GM12878 (cell line): ENCODE measurements at regions not wholly inside any gene's neighbourhood (a gene's known extent, or its start where the extent isn't known, plus 50 kb on each side); places are given as distances from the start of the nearest gene placed in this dataset.

Experiments used
- ATAC-seq: fragments of 200-7000 bp; cut with Tn5 transposase; 3 replicates; pipeline ENCODE4 v1.9.1; 2020; ENCODE audit warnings: mild to moderate bottlenecking, moderate library complexity
- BruUV-seq: library from RNA; stranded (reverse); fragments of 400-500 nt; replicated peaks from 2 replicates; lab custom pipeline; 2021; lab: Mats Ljungman, UMichigan
- CTCF ChIA-PET: fragments of 300-600 bp; sonication (Branson Sonifier 250); formaldehyde crosslinking; extraction: SDS; loops from one replicate; lab custom pipeline; 2021; ENCODE audit warnings: inconsistent platforms; lab: Yijun Ruan, JAX
- POLR2A ChIA-PET: fragments of 350-600 bp; formaldehyde crosslinking; extraction: SDS; loops from one replicate; lab custom pipeline; 2021; ENCODE audit warnings: inconsistent platforms; lab: Charles Lee
- RAD21 ChIA-PET: fragments of 300-600 bp; sonication (Branson Sonifier 250); formaldehyde crosslinking; loops from one replicate; lab custom pipeline; 2023; ENCODE audit warnings: antibody characterized with exemption; ENCODE audit not compliant: unreplicated experiment; lab: Charles Lee
- SMC1A ChIA-PET: fragments of 300-600 bp; sonication (Branson Sonifier 250); formaldehyde crosslinking; loops from one replicate; lab custom pipeline; 2023; ENCODE audit not compliant: unreplicated experiment, uncharacterized antibody; lab: Charles Lee
- DNase-seq: peaks from one replicate; pipeline ENCODE4 v3.0.0-alpha.2; 2011; ENCODE audit warnings: low read depth, low spot score
- FAIRE-seq: peaks from 3 replicates; lab custom pipeline; 2011; peaks lifted over from hg19 to GRCh38; lab: Jason Lieb, UNC
- H2AFZ ChIP-seq: 2 replicates; pipeline ENCODE4 v1.6.0; 2011; ENCODE audit warnings: low read depth, low read length, control low read depth; ENCODE audit not compliant: control insufficient read depth
- H3K27ac ChIP-seq: 2 replicates; pipeline ENCODE4 v1.5.1; 2011; ENCODE audit warnings: control low read depth; ENCODE audit not compliant: control insufficient read depth, insufficient read depth
- H3K27me3 ChIP-seq, 2 experiments: replicated peaks in 1 of 2; 2 replicates each; pipeline versions ENCODE4 v1.6.0 to v1.6.1; 2011; ENCODE audit warnings: low read length in 1 of 2; ENCODE audit not compliant: control insufficient read depth in 2 of 2, insufficient read depth in 2 of 2
- H3K36me3 ChIP-seq, 2 experiments: 2 replicates each; pipeline ENCODE4 v1.5.1; 2011; ENCODE audit warnings: low read length in 1 of 2; ENCODE audit not compliant: control insufficient read depth in 2 of 2, insufficient read depth in 2 of 2
- H3K4me1 ChIP-seq: 2 replicates; pipeline ENCODE4 v1.6.1; 2011; ENCODE audit warnings: mild to moderate bottlenecking, low read length, moderate library complexity, mixed read lengths; ENCODE audit not compliant: control insufficient read depth, insufficient read depth
- H3K4me2 ChIP-seq: 2 replicates; pipeline ENCODE4 v1.6.0; 2011; ENCODE audit warnings: control low read depth; ENCODE audit not compliant: control insufficient read depth, insufficient read depth
- H3K4me3 ChIP-seq: fragments of 200-600 bp; sonication (generic); 2 replicates; pipeline ENCODE4 v1.5.1; 2016
- H3K79me2 ChIP-seq: 2 replicates; pipeline ENCODE4 v1.6.0; 2011; ENCODE audit warnings: low read length; ENCODE audit not compliant: control insufficient read depth, insufficient read depth
- H3K9ac ChIP-seq: 2 replicates; pipeline ENCODE4 v1.8.0; 2011; ENCODE audit warnings: low read length, control low read depth, mixed read lengths; ENCODE audit not compliant: control insufficient read depth, insufficient read depth
- H3K9me3 ChIP-seq: replicated peaks from 3 replicates; pipeline ENCODE4 v1.5.1; 2011; ENCODE audit warnings: mild to moderate bottlenecking, low read length; ENCODE audit not compliant: control insufficient read depth, insufficient read depth
- H4K20me1 ChIP-seq: 2 replicates; pipeline ENCODE4 v1.6.0; 2011; ENCODE audit not compliant: control insufficient read depth, insufficient read depth
- BCL3 ChIP-seq: IDR thresholded peaks from 2 replicates; pipeline ENCODE4 v1.6.1; 2011; ENCODE audit warnings: borderline replicate concordance, low read depth, mild to moderate bottlenecking, moderate library complexity, low read length; ENCODE audit not compliant: insufficient read depth, poor library complexity, severe bottlenecking
- CBFB ChIP-seq: IDR thresholded peaks from 2 replicates; pipeline ENCODE4 v1.6.1; 2016; ENCODE audit warnings: antibody characterized with exemption, low read depth
- DPF2 ChIP-seq: fragments of 450-650 bp; IDR thresholded peaks from 2 replicates; pipeline ENCODE4 v1.6.1; 2017; ENCODE audit warnings: mild to moderate bottlenecking
- E2F4 ChIP-seq: IDR thresholded peaks from 2 replicates; pipeline ENCODE4 v1.6.1; 2012; ENCODE audit warnings: low read depth, low read length, improper control_type of control experiment
- HDGF ChIP-seq: fragments of 450-650 bp; IDR thresholded peaks from 2 replicates; pipeline ENCODE4 v1.6.1; 2016; ENCODE audit warnings: antibody characterized with exemption
- KLF5 ChIP-seq: fragments of 450-650 bp; IDR thresholded peaks from 2 replicates; pipeline ENCODE4 v1.6.1; 2014; ENCODE audit warnings: mild to moderate bottlenecking; ENCODE audit not compliant: partially characterized antibody
- MYB ChIP-seq: fragments of 150-350 bp; IDR thresholded peaks from 2 replicates; pipeline ENCODE4 v1.6.1; 2014; ENCODE audit warnings: mild to moderate bottlenecking, low read depth, low read length, borderline replicate concordance
- NFIC ChIP-seq: IDR thresholded peaks from 2 replicates; pipeline ENCODE4 v1.6.1; 2012; ENCODE audit warnings: low read depth, mild to moderate bottlenecking, inconsistent platforms, low read length, moderate library complexity
- PAX8 ChIP-seq: fragments of 450-650 bp; IDR thresholded peaks from 2 replicates; pipeline ENCODE4 v1.6.1; 2017; ENCODE audit warnings: mild to moderate bottlenecking, moderate library complexity
- RAD51 ChIP-seq: fragments of 450-650 bp; IDR thresholded peaks from 2 replicates; pipeline ENCODE4 v1.6.1; 2016; ENCODE audit warnings: moderate library complexity, mild to moderate bottlenecking, inconsistent platforms
- RUNX3 ChIP-seq: IDR thresholded peaks from 2 replicates; pipeline ENCODE4 v1.6.1; 2012; ENCODE audit warnings: low read length, inconsistent platforms
- SUPT20H ChIP-seq: IDR thresholded peaks from 2 replicates; pipeline ENCODE4 v1.6.1; 2011; ENCODE audit warnings: low read depth, mild to moderate bottlenecking, low read length, moderate library complexity, borderline replicate concordance; ENCODE audit not compliant: control insufficient read depth
- TAF1 ChIP-seq: IDR thresholded peaks from 2 replicates; pipeline ENCODE4 v1.6.1; 2011; ENCODE audit warnings: mild to moderate bottlenecking, low read depth, low read length, borderline replicate concordance
- TCF3 ChIP-seq: IDR thresholded peaks from 2 replicates; pipeline ENCODE4 v1.6.1; 2012; ENCODE audit warnings: low read depth, mild to moderate bottlenecking, low read length, borderline replicate concordance; ENCODE audit not compliant: insufficient read depth
- TCF7 ChIP-seq: IDR thresholded peaks from 2 replicates; pipeline ENCODE4 v1.6.1; 2014; ENCODE audit warnings: antibody characterized with exemption, borderline replicate concordance
- YY1 ChIP-seq: IDR thresholded peaks from 2 replicates; pipeline ENCODE4 v1.6.1; 2011; ENCODE audit warnings: low read depth, mild to moderate bottlenecking, low read length
- WGBS: methylation state at CpG from one replicate; pipeline ENCODE4 v1.1.6; 2016; ENCODE audit warnings: low lambda C conversion rate; ENCODE audit not compliant: insufficient replicate concordance, insufficient coverage; ENCODE audit errors: missing lambda C conversion rate; 5-methylcytosine and 5-hydroxymethylcytosine counted together
- in situ Hi-C: fragments of 300-500 bp; cut with MboI; formaldehyde crosslinking; loops from 9 replicates; pipeline ENCODE4 v1.14.3; 2018; ENCODE audit warnings: mixed read lengths
- intact Hi-C: fragments of 100-400 bp; cut with micrococcal nuclease; formaldehyde crosslinking; loops from one replicate; pipeline ENCODE4 v1.14.2; 2022; ENCODE audit not compliant: unreplicated experiment

GRCh38 chr1:60891281-60891680 is 191.1 kb upstream of the NFIA start:
- Histone ChIP-seq H3K79me2 (no peaks in the 10 kb centered on the region), H3K9ac (no peak overlapping the region), H3K4me2 (no peak overlapping the region), H3K4me1 (no peaks in the 10 kb centered on the region), H2AFZ (no peak overlapping the region), H3K27me3 (no peaks in the 10 kb centered on the region; a peak in 1 of 4 replicates), H3K36me3 (no peaks in the 10 kb centered on the region), H3K27ac (no peak overlapping the region), H4K20me1 (no peaks in the 10 kb centered on the region), H3K4me3 (no peak overlapping the region), H3K9me3 (no peaks in the 10 kb centered on the region)
- ATAC-seq (no peak), DNase-seq (no peak), FAIRE-seq (no peak)
- TF ChIP-seq TCF3: no peak
- no peak for TF ChIP-seq KLF5
- no peak for TF ChIP-seq DPF2
- no peak for TF ChIP-seq E2F4
- no peak for TF ChIP-seq SUPT20H
- no peak for TF ChIP-seq YY1
- RAD21 ChIA-PET: no interaction called here
- in situ Hi-C loops: no loop called here
- WGBS: 43% methylated on average over 6 of the region's 6 CpGs
- intact Hi-C loops: no loop called here
- SMC1A ChIA-PET: no interaction called here
- BruUV-seq: no TSS peak
- CTCF ChIA-PET: no interaction called here
- POLR2A ChIA-PET: no interaction called here

GRCh38 chr1:60890664-60891063 is 191.7 kb upstream of the NFIA start:
- Histone ChIP-seq H3K36me3 (no peaks in the 10 kb centered on the region), H3K4me2 (no peak overlapping the region), H3K79me2 (no peaks in the 10 kb centered on the region), H3K9me3 (no peaks in the 10 kb centered on the region), H3K9ac (no peak overlapping the region), H2AFZ (no peak overlapping the region), H4K20me1 (no peaks in the 10 kb centered on the region), H3K27me3 (no peaks in the 10 kb centered on the region; a peak in 1 of 4 replicates), H3K27ac (no peak overlapping the region), H3K4me1 (no peaks in the 10 kb centered on the region), H3K4me3 (no peak overlapping the region)
- no TSS peak for BruUV-seq
- intact Hi-C loops (no loop called here), in situ Hi-C loops (no loop called here)
- ATAC-seq (no peak), DNase-seq (no peak), FAIRE-seq (no peak)
- ChIA-PET CTCF (no interaction called here), SMC1A (no interaction called here), RAD21 (no interaction called here), POLR2A (no interaction called here)
- TF ChIP-seq CBFB (no peak), TCF7 (no peak), TAF1 (no peak), BCL3 (no peak), MYB (no peak), RAD51 (no peak), YY1 (no peak), PAX8 (no peak), HDGF (no peak), NFIC (no peak), RUNX3 (no peak)
